Epithelial cell of prostate (primary cell): ENCODE measurements at regions not wholly inside any gene's neighbourhood (a gene's known extent, or its start where the extent isn't known, plus 50 kb on each side); places are given as distances from the start of the nearest gene placed in this dataset.

Experiments
- DNase-seq: peaks from one replicate; pipeline ENCODE4 v3.0.0-alpha.2; 2011; ENCODE audit warnings: low read depth, low spot score
- H3K27ac ChIP-seq: fragments of 450-650 bp; 2 replicates; pipeline ENCODE4 v1.5.1; 2017; ENCODE audit warnings: mild to moderate bottlenecking

DNA sequence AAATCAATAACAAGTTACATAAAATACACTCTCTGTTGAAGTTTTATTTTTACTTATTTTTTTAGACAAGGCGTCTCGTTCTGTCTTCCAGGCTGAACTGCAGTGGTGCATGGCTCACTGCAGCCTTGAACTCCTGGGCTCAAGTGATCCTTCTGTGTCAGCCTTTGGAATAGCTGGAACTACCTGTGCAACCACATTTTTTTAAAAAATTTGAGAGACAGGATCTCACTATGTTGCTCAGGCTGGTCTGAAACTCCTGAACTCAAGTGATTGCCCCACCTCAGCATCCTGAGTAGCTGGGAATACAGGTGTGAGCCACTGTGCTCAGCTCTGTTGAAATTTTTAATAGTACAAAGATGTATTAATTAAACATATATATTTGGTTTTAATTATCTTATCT is 614.3 kb upstream of the ARRDC4 start:
- no peak for DNase-seq
- H3K27ac ChIP-seq: no peak overlapping the region

DNA sequence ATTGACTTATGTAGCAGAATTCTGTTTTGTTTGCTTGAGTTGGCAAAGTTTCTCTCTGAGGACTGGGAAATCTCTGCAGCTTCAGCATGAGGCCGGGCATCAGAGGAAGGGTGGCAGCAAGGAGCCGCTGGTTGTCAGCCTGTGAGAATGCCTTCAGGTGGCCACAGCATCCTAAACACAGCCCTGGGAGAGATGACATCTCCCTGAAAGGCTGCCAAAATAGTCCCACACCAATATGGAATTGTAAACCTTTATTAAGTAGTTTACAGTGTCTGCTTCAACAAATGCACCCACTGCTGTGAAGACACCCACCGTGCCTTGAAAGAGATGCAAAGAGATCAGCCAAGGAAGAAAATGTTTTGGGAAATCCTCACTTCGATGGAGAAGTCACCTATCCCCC is 609.7 kb upstream of the ARRDC4 start:
- H3K27ac ChIP-seq: no peak overlapping the region
- no peak for DNase-seq

GRCh38 chr15:97383516-97383915 is 577.0 kb upstream of the ARRDC4 start:
- no peak for DNase-seq
- H3K27ac ChIP-seq: no peak overlapping the region

DNA sequence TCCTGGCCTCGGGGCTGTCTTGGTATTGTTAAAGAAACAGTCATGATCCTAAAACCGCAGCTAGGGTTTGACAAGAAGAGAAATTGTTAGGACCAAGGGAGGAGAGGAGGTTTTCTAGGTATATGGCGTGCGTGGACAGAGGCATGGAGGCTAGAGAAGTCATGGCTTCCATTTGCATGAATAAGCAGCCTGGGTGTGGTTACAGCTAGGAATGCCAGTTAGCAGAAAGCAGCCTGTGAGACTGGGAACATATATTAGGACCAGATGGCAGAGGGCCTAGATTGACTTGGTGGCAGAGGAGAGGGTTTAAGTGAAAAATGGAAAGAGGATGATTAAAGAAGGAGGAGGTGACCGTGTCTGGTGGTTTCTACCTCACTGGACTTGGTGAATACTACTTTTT is 573.6 kb upstream of the ARRDC4 start:
- no peak for DNase-seq
- H3K27ac ChIP-seq: no peak overlapping the region

DNA sequence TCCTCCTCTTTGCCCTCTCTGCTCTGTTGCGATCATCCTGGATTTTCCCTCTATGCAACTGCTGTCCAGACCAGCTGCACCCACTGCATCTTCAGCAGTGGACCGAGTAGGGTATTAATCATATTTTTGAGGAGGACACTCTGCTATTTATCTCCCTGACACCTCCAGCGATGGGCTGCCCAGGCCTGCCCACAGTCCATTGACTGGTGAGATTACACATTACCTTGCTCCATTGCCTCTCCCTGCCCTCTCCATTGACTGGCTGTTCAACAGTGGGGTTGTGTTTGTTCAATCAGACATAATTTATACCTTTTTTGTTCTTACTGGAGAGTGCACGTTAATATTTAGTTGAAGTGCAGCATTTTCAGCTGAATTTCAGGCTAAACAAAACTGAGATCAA is 559.3 kb upstream of the ARRDC4 start:
- DNase-seq: no peak
- no peak overlapping the region for H3K27ac ChIP-seq

GRCh38 chr15:97401970-97402369 is 558.5 kb upstream of the ARRDC4 start:
- DNase-seq: no peak
- H3K27ac ChIP-seq: no peak overlapping the region

DNA sequence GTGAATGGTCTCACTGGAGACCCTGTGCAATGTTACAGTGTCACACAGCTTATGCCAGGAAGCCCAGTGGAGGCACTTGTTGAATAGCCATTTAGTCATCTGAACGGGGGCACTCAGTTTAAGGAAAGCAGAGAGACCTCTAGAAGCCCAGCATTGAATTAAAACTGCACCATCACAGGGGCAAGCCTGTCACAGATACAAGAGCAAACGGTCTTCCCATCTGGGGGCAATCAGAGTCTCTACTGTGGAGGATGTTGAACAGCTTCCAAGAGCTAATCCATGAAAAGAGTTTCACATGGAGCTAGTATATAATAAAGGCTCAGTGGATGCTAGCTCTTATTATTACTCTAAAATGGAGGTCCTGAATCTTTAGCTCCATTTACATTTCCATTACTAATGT is 553.7 kb upstream of the ARRDC4 start:
- H3K27ac ChIP-seq: no peak overlapping the region
- DNase-seq: no peak

GRCh38 chr15:97410897-97411575 is 549.5 kb upstream of the ARRDC4 start:
- H3K27ac ChIP-seq: no peak overlapping the region
- DNase-seq: no peak

GRCh38 chr15:97420130-97420529 is 540.4 kb upstream of the ARRDC4 start:
- no peak overlapping the region for H3K27ac ChIP-seq
- DNase-seq: no peak

DNA sequence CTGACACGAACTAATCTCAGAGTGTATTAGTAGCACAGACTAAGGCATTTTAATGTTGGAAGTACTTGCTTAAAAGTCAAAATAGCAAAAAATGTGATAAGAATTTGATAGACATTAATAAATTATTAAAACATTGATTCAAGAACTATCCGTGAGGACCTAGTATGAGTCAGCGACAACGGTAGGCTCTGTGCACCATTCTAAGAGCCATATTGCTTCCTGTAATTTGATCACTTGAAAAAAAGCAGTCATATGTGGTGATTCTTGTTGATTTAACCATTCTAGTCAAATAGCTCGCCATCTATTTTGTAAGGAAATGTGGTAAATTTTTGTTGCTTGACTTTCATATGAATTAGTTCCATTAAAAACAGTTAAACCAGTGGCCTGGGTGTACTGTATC is 534.9 kb upstream of the ARRDC4 start:
- no peak for DNase-seq
- H3K27ac ChIP-seq: no peak overlapping the region

DNA sequence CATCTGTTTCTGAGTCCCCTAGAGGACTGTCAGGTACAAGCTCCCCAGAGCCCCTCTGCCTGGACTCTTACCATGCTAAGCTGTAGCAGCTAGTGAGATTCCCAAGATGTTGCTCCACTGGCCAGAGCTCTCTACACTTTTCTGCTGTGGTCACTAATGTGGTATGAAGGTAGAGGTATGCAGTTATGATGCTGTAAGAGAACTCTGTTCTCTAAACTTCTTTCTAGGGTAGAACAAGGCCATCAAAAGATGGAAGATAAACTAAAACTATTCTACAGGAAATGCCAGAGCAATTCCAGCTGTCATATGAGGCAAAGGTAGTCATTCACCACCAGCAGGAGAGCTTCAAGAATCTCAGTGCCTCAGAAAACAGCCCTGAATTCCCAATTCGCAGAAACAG is 517.4 kb upstream of the ARRDC4 start:
- DNase-seq: no peak
- no peak overlapping the region for H3K27ac ChIP-seq

- no peak for DNase-seq
- H3K27ac ChIP-seq: no peak overlapping the region
These were observed 514.4 kb upstream of the ARRDC4 start for GRCh38 chr15:97446138-97446537.

DNA sequence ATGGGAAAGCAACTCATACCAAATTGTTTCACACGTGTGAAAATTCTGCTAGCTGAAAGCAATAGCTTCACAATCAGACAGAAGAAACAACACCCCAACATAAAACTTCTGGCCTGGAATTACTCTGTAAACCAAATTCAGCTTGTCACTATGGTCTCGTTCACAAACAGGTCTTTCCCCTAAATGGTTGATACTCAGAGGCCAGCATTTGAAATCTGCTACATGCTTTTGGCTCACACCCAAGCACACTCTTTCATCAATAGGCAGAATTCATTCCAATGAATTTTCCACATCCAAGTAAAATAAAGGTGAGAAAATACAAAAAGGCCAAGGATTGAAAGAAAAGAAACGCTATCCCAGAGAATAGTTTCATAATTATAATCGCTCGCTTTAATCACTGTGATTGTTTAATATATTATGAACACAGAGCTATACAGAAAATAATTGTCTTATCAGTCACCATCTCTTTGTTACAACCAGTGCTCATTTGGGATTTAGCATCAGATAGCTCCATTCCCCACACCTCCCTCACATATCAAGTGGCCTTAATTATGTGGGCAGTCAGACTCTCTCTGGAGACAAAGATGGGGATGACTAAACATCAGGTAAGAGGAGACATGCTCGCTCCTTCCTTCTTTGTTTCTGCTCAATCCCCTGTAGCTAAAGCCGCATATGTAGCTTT is 503.8 kb upstream of the ARRDC4 start:
- H3K27ac ChIP-seq: no peak overlapping the region
- no peak for DNase-seq

GRCh38 chr15:97457203-97457847 is 503.2 kb upstream of the ARRDC4 start:
- no peak for DNase-seq
- no peak overlapping the region for H3K27ac ChIP-seq

DNA sequence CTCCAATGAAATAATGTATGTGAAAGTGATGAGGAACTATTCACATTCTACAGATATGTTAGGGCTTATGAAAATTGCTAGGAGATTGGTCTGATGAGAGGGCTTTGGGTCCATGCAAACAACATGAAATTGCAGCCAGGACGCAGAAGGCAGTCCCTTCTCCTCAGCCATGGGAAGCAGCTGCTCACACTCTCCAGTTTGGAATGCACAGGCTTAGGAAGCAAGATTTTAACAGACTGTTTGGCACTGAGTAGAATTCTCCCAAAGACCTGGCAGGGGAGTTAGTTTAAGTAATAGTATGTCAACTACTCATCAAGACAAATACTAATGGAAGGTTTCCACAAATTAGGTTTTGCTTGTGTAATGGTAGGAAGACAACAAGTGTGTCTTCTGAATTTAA is 500.7 kb upstream of the ARRDC4 start:
- DNase-seq: no peak

GRCh38 chr15:97461226-97461625 is 499.3 kb upstream of the ARRDC4 start:
- no peak overlapping the region for H3K27ac ChIP-seq

More for the DNA sequence above, 500.7 kb upstream of the ARRDC4 start:
- no peak overlapping the region for H3K27ac ChIP-seq

GRCh38 chr15:97463696-97464095 is 496.8 kb upstream of the ARRDC4 start:
- DNase-seq: no peak
- no peak overlapping the region for H3K27ac ChIP-seq

More at GRCh38 chr15:97461226-97461625, 499.3 kb upstream of the ARRDC4 start:
- no peak for DNase-seq

GRCh38 chr15:97470417-97470816 is 490.1 kb upstream of the ARRDC4 start:
- H3K27ac ChIP-seq: no peak overlapping the region
- no peak for DNase-seq

DNA sequence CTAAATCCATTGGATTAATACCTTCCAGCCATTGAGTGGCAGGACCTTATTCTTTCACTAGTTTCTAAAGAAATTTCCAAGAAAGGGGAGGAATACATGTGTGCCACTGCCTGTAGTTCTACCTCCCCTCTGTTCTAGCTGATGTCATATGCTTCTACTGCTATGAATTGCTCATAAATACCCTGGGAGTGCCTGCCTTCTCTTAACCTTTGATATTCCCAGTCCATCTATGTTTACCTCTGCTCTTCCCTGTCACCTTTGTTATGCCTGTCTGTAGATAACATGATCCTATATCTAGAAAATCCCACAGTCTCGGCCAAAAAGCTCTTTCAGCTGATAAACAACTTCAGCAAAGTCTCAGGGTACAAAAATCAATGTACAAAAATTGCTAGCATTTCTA is 486.9 kb upstream of the ARRDC4 start:
- no peak for DNase-seq

DNA sequence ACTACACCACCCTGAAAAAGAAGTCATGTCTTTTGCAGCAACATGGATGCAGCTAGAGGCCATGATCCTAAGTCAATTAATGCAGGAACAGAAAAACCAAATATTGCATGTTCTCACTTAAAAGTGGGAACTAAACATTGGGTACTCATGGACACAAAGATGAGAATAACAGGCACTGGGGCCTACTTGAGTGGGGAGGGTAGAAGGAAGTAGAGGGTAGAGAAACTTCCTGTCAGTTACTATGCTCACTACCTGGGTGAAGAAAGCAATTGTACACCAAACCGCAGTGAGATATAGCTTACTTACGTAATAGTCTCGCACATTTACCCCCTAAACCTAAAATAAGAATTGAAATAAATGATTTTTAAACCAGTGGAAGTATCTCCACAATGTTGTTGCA is 480.5 kb upstream of the ARRDC4 start:
- no peak overlapping the region for H3K27ac ChIP-seq
- DNase-seq: no peak

More for the DNA sequence above, 486.9 kb upstream of the ARRDC4 start:
- H3K27ac ChIP-seq: no peak overlapping the region

- no peak overlapping the region for H3K27ac ChIP-seq
These were observed 478.0 kb upstream of the ARRDC4 start for GRCh38 chr15:97482521-97482920.

GRCh38 chr15:97483232-97483631 is 477.3 kb upstream of the ARRDC4 start:
- no peak for DNase-seq
- no peak overlapping the region for H3K27ac ChIP-seq

More at GRCh38 chr15:97482521-97482920, 478.0 kb upstream of the ARRDC4 start:
- DNase-seq: no peak
